ENCODE measurements at regions not wholly inside any gene's neighbourhood (a gene's known extent, or its start where the extent isn't known, plus 50 kb on each side); places are given as distances from the start of the nearest gene placed in this dataset.
"Not testable (repeated sequence)": the region's sequence is repeated elsewhere in the genome, so short reads cannot be mapped to it uniquely, and the experiment has no call there.

DNA sequence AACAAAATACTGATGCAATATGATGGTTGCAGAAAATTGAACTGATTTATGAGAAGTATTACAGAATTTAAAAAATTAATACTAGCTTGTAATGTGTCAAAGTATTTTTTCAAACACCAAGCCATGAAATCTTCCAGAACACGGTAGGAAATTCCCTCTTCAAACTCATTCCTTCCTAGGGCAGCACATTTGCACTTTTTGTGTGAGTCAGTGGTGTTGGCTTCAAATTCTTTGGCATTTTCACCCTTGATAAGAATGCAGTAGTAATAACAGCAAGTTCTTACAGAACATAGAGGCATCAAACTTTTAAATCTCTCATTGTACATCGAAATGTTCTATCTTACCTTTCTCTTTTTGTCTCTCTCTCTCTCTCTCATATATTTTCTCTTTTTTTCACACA is 191.8 kb downstream of the CGGBP1 start:
- no peak for DNase-seq

- DNase-seq: peak in 1 of 2 donors; percentile 4
Observed at GRCh38 chr3:87856126-87856525, 202.7 kb downstream of the CGGBP1 start.

- DNase-seq: no peak
Observed at GRCh38 chr3:87855616-87856015, 203.2 kb downstream of the CGGBP1 start.

GRCh38 chr3:87855211-87855610 is 203.6 kb downstream of the CGGBP1 start:
- DNase-seq: no peak

- no peak for DNase-seq
Observed at GRCh38 chr3:87848003-87848402, 210.8 kb downstream of the CGGBP1 start.

DNA sequence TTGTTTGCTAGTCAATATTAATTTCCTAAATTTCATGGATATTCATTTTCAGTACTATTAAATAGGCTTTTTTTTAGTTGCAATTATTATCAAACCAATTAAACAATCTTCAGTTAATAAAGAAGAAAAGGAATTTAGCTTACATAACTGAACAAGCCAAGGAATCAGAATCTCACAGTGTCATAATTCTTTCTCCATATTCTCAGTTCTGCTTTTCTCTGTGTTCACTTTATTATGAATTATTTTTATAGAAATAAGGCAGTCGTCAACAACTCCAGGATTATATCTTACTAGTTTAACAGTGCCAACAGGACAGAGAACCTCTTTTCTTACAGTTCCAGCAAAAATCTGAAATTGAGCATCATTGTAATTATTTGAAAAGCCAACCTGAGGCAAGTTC is 221.7 kb downstream of the CGGBP1 start:
- peak; percentile 17 to 45 for DNase-seq

- DNase-seq: no peak
Observed at GRCh38 chr3:87836026-87836425, 222.8 kb downstream of the CGGBP1 start.

- no peak for DNase-seq
Observed at GRCh38 chr3:87835236-87835635, 223.6 kb downstream of the CGGBP1 start.

- no peak for DNase-seq
Observed at GRCh38 chr3:87834327-87834726, 224.5 kb downstream of the CGGBP1 start.

DNA sequence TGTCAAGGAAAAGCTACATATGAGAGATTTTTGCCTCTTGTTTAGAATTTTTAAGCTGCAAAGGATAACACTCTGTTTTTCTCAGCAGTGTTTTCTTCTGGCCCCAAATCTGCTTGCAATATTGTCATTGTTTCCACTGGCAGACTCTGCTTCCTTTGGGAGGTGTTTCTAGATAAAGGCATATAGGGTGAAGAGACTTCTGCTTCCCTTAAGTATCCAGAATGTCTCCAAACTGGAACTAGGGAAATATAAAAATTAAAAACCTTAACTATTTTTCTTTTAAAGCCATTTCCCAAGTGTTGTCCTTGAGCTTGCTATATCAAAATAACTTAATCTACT is 225.8 kb downstream of the CGGBP1 start:
- no peak for DNase-seq

DNA sequence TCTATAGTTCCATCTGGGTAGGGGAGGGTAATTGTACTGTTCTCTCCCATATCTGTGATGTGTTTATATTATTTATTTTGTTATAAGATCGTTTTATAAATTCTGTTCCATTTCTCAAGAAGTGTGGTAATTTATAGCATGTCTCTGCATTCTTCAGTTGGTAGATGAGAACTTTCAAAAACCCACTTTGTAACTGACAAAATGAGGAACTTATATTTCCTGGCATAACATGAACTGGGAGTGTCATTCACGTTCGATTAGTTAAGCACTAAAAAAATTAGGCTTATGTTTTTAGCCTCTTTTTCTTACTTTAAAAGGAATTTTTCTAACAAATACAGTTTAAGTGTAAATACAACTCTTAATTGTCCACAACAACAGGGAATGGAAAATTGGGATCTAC is 230.8 kb downstream of the CGGBP1 start:
- peak; percentile 8 to 35 for DNase-seq

DNA sequence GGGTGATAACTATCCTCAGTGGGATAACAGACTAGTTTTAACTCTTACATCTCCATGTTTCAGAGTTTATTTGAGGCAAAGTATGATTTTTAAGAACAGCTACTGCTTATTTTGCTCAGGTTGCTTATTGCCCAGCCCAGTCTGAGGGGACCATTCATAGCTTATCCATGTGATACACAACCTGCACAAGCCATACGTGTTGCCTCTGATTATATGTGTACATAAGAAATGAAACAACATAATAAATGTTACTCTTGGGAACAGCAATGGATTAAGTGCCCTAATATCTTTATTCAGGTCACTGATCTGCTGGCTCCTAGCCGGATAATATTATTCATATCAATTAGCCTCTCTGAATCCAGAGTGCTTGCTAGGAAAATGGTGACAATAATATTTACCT is 236.2 kb downstream of the CGGBP1 start:
- DNase-seq: no peak

DNA sequence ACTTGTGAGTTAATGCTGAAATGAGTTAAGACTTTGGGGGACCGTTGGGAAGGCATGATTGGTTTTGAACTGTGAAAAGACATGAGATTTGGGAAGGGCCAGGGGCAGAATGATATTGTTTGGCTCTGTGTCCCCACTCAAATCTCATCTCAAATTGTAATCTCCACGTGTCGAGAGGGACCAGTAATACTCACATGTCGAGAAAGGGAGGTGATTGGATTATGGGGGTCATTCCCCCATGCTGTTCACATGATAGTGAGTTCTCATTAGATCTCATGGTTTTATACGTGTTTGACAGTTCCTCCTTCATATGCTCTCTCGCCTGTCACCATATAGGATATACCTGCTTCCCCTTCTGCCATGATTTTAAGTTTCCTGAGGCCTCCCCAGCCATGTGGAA is 245.3 kb downstream of the CGGBP1 start:
- DNase-seq: not testable (repeated sequence)

- DNase-seq: no peak
Observed at GRCh38 chr3:87811953-87812352, 246.9 kb downstream of the CGGBP1 start.

- DNase-seq: peak in 1 of 2 donors; percentile 8
Observed at GRCh38 chr3:87810452-87811016, 248.3 kb downstream of the CGGBP1 start.

DNA sequence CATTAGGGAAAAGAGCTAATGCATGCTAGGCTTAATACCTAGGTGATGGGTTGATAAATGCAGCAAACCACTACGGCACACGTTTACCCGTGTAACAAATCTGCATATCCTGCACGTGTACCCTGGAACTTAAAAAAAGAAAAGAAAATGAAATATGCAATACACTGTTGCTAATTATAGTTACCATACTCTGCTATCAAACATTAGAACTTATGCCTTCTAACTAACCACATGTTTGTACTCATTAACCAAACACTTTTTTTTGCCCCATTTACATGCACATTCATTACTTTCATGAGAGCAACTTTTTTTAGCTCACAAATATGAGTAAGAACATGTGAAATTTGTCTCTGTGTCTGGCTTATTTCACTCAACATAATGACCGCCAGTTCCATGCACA is 253.1 kb downstream of the CGGBP1 start:
- no peak for DNase-seq

- no peak for DNase-seq
Observed at GRCh38 chr3:87801409-87801808, 257.4 kb downstream of the CGGBP1 start.

DNA sequence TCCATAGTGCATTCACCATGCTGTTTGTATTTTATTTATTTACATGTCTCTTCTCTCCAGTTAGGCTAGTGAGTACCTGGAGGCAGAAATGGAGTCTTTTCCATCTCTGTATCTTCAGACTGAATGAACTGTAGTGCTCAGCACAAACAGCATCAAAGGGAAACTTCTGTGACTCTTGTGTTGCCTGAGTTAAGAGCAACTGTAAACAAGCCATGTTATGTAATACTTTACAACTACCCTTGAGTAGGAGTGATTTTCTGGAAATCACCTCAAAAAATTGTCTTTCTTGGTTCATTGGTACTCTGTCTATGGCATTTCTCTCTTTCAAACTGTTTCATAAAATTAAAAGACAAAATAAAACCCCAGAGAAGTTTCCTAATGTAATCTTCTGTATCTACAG is 258.3 kb downstream of the CGGBP1 start:
- DNase-seq: peak; percentile 12 to 67

GRCh38 chr3:87798567-87798947 is 260.2 kb downstream of the CGGBP1 start:
- DNase-seq: no peak

GRCh38 chr3:87797872-87798566 is 260.8 kb downstream of the CGGBP1 start:
- DNase-seq: no peak

- no peak for DNase-seq
Observed at GRCh38 chr3:87796843-87797185, 262.0 kb downstream of the CGGBP1 start.

DNA sequence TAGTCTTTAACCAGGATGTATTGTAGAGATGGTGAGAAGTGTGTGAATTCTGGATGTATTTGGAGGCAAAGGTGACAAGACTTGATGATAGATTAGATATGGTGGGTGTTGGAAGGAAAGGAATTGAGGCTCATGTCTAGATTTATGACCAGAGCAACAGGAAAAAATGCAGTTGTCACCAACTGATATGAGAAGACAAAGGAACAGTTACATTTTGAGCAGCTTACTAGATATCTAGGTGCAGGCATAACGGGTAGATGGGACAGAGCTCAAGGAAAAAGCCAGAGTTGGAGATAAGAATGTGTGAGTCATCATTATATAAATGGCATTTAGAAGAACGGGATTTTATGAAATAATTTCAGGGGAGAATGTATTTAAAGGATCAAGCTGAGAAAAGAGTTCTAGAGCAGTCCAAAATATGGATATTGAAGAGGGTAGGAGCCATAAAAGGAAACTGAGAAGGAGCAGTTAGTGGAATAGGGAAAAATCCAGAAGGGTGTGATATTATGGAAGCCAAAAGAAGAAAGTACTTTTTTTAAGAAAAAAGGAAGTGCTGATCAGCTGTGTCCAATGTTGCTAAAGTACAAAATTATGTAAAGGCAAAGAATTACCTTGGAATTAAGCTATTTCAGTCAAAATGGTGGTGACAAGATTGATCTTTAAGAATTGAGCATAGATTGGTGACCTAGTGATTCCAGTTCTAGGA is 262.5 kb downstream of the CGGBP1 start:
- peak; percentile 18 to 19 for DNase-seq

- peak; percentile 34 to 53 for DNase-seq
Observed at GRCh38 chr3:87795701-87796100, 263.1 kb downstream of the CGGBP1 start.

GRCh38 chr3:87793337-87793877 is 265.4 kb downstream of the CGGBP1 start:
- DNase-seq: no peak
